Testis (tissue), 2 donors: ENCODE measurements at regions not wholly inside any gene's neighbourhood (a gene's known extent, or its start where the extent isn't known, plus 50 kb on each side); places are given as distances from the start of the nearest gene placed in this dataset.

Source experiments
- POLR2A ChIP-seq: fragments of 450-650 bp; IDR thresholded peaks from one replicate; pipeline ENCODE4 v1.6.1; 2017; ENCODE audit warnings: antibody characterized with exemption, mild to moderate bottlenecking, moderate library complexity
- TF ChIP-seq, protein P1 (sequence below), 3 experiments: fragments of 450-650 bp in 2 of 3; fragments of 200-600 bp in 1 of 3; sonication (generic) in 1 of 3; IDR thresholded peaks; one replicate each; pipeline ENCODE4 v1.5.1; 2016 to 2019; ENCODE audit warnings: antibody characterized with exemption in 3 of 3, mild to moderate bottlenecking in 2 of 3, moderate library complexity in 1 of 3

DNA sequence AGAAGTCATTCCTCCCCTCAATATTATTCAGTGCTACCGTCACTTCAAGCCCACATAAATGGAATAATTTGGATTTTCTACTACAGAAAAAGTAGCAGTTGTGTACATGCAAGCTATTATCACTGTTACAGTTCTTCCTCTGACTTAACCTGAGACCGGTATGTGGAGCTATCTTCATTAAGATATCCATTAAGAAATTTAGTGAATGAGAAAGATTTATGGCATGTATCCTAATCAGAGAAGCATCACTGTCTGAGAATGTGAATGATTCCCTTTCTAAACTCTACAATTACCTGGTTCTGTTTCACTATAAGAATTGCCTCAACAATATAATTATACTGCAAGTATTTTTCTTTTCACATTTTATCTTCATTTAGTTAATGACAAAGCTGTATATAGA, 278.7 kb downstream of the KLF5 start:
- TF ChIP-seq, protein P1, sequence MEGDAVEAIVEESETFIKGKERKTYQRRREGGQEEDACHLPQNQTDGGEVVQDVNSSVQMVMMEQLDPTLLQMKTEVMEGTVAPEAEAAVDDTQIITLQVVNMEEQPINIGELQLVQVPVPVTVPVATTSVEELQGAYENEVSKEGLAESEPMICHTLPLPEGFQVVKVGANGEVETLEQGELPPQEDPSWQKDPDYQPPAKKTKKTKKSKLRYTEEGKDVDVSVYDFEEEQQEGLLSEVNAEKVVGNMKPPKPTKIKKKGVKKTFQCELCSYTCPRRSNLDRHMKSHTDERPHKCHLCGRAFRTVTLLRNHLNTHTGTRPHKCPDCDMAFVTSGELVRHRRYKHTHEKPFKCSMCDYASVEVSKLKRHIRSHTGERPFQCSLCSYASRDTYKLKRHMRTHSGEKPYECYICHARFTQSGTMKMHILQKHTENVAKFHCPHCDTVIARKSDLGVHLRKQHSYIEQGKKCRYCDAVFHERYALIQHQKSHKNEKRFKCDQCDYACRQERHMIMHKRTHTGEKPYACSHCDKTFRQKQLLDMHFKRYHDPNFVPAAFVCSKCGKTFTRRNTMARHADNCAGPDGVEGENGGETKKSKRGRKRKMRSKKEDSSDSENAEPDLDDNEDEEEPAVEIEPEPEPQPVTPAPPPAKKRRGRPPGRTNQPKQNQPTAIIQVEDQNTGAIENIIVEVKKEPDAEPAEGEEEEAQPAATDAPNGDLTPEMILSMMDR (IDR thresholded peaks at IDR 0.05), result no peak
- TF ChIP-seq POLR2A, result no peak
